Mucosa of descending colon (tissue), 3 donors: ENCODE measurements at regions not wholly inside any gene's neighbourhood (a gene's known extent, or its start where the extent isn't known, plus 50 kb on each side); places are given as distances from the start of the nearest gene placed in this dataset.

ENCODE experiments used
- ATAC-seq: fragments of 200-7000 bp; cut with Tn5 transposase; one replicate; pipeline ENCODE4 v1.9.1; 2020; ENCODE audit warnings: mild to moderate bottlenecking, moderate library complexity
- DNase-seq, 3 donors: peaks; one replicate each; pipeline ENCODE4 v3.0.0-alpha.2; 2020
- H3K36me3 ChIP-seq: fragments of 200-600 bp; one replicate; pipeline ENCODE4 v1.8.0; 2021; ENCODE audit warnings: low read depth, mild to moderate bottlenecking
- H3K4me1 ChIP-seq: fragments of 200-600 bp; one replicate; pipeline ENCODE4 v1.8.0; 2021; ENCODE audit warnings: low read depth, mild to moderate bottlenecking
- H3K4me3 ChIP-seq: fragments of 200-600 bp; one replicate; pipeline ENCODE4 v1.8.0; 2021; ENCODE audit warnings: mild to moderate bottlenecking
- H3K9me3 ChIP-seq: fragments of 200-600 bp; one replicate; pipeline ENCODE4 v1.8.0; 2021; ENCODE audit warnings: mild to moderate bottlenecking
- CTCF ChIP-seq: fragments of 200-600 bp; IDR thresholded peaks from one replicate; pipeline ENCODE4 v1.8.0; 2022; ENCODE audit warnings: antibody characterized with exemption, mild to moderate bottlenecking
- intact Hi-C, 2 donors: fragments of 100-400 bp; cut with DNase I in 1 of 2; cut with micrococcal nuclease in 1 of 2; formaldehyde crosslinking; loops; one replicate each; pipeline versions ENCODE4 v1.11.0 to v1.11.1; 2022; cut with DNase I, micrococcal nuclease
- donor health status: DM: no; HTN: no; CAD: no; lungs with moderate emphysema.
- donor health status: DM: no; HTN: no; CAD: no.
- donor health status: DM: no; HTN: yes; CAD: no.

GRCh38 chr2:66872081-66872985 lies 437.4 kb downstream of the MEIS1 start:
- H3K4me3 ChIP-seq = no peak overlapping the region
- no peaks in the 10 kb centered on the region for H3K36me3 ChIP-seq
- no peak for ATAC-seq
- DNase-seq = no peak
- intact Hi-C loops = no loop called here
- no peaks in the 10 kb centered on the region for H3K9me3 ChIP-seq
- H3K4me1 ChIP-seq = no peaks in the 10 kb centered on the region
- no peak for TF ChIP-seq CTCF

GRCh38 chr2:66872986-66873754 lies 438.2 kb downstream of the MEIS1 start:
- no peak overlapping the region for H3K4me3 ChIP-seq
- no peaks in the 10 kb centered on the region for H3K4me1 ChIP-seq
- no peak for ATAC-seq
- no peaks in the 10 kb centered on the region for H3K36me3 ChIP-seq
- DNase-seq = no peak
- no peaks in the 10 kb centered on the region for H3K9me3 ChIP-seq
- intact Hi-C loops = no loop called here
- TF ChIP-seq CTCF = no peak

GRCh38 chr2:66874411-66874810 lies 439.5 kb downstream of the MEIS1 start:
- intact Hi-C loops = no loop called here

GRCh38 chr2:66875941-66876462 lies 441.1 kb downstream of the MEIS1 start:
- no peaks in the 10 kb centered on the region for H3K36me3 ChIP-seq
- TF ChIP-seq CTCF = no peak
- intact Hi-C loops = no loop called here
- no peak overlapping the region for H3K4me3 ChIP-seq
- no peaks in the 10 kb centered on the region for H3K4me1 ChIP-seq
- ATAC-seq = no peak
- no peak for DNase-seq
- no peaks in the 10 kb centered on the region for H3K9me3 ChIP-seq

More at GRCh38 chr2:66874411-66874810, 439.5 kb downstream of the MEIS1 start:
- Histone ChIP-seq H3K4me1 (no peaks in the 10 kb centered on the region), H3K36me3 (no peaks in the 10 kb centered on the region), H3K9me3 (no peaks in the 10 kb centered on the region), H3K4me3 (no peak overlapping the region)
- TF ChIP-seq CTCF = no peak
- DNase-seq (no peak), ATAC-seq (no peak)

- DNase-seq = no peak
- no peaks in the 10 kb centered on the region for H3K36me3 ChIP-seq
- intact Hi-C loops = no loop called here
- H3K4me3 ChIP-seq = no peak overlapping the region
- no peak for ATAC-seq
- TF ChIP-seq CTCF = no peak
- H3K4me1 ChIP-seq = no peaks in the 10 kb centered on the region
- H3K9me3 ChIP-seq = no peaks in the 10 kb centered on the region
Observed at GRCh38 chr2:66885775-66886383, 451.0 kb downstream of the MEIS1 start.
